NCI-H2081 (cell line): ENCODE measurements at regions not wholly inside any gene's neighbourhood (a gene's known extent, or its start where the extent isn't known, plus 50 kb on each side); places are given as distances from the start of the nearest gene placed in this dataset.

ENCODE experiments used
- DNase-seq, 2 experiments: peaks; one replicate each; lab custom pipeline; 2025; lab: John Stamatoyannopoulos, UW

- DNase-seq: no peak
Measured at GRCh38 chr5:97600486-97600885, 417.4 kb upstream of the RIOK2 start.

- no peak for DNase-seq
Measured at GRCh38 chr5:97601651-97602050, 418.6 kb upstream of the RIOK2 start.

GRCh38 chr5:97606531-97606930, 423.5 kb upstream of the RIOK2 start:
- DNase-seq: no peak

GRCh38 chr5:97608501-97608900, 425.5 kb upstream of the RIOK2 start:
- no peak for DNase-seq

- DNase-seq: no peak
Measured at GRCh38 chr5:97618721-97619120, 435.7 kb upstream of the RIOK2 start.

- no peak for DNase-seq
Measured at GRCh38 chr5:97623441-97623840, 440.4 kb upstream of the RIOK2 start.

- no peak for DNase-seq
Measured at GRCh38 chr5:97624886-97625285, 441.8 kb upstream of the RIOK2 start.

GRCh38 chr5:97627272-97627671, 444.2 kb upstream of the RIOK2 start:
- no peak for DNase-seq

- DNase-seq: no peak
Measured at GRCh38 chr5:97628031-97628430, 445.0 kb upstream of the RIOK2 start.

GRCh38 chr5:97628807-97629206, 445.8 kb upstream of the RIOK2 start:
- DNase-seq: peak in 1 of 2 experiments; percentile 15

GRCh38 chr5:97629276-97629675, 446.2 kb upstream of the RIOK2 start:
- peak in 1 of 2 experiments; percentile 1 for DNase-seq

- DNase-seq: no peak
Measured at GRCh38 chr5:97635553-97635952, 452.5 kb upstream of the RIOK2 start.

- DNase-seq: no peak
Measured at GRCh38 chr5:97636766-97637165, 453.7 kb upstream of the RIOK2 start.

GRCh38 chr5:97641081-97641480, 458.0 kb upstream of the RIOK2 start:
- no peak for DNase-seq

GRCh38 chr5:97644206-97644605, 461.2 kb upstream of the RIOK2 start:
- no peak for DNase-seq

- DNase-seq: no peak
Measured at GRCh38 chr5:97644896-97645295, 461.8 kb upstream of the RIOK2 start.

GRCh38 chr5:97657239-97657638, 474.2 kb upstream of the RIOK2 start:
- DNase-seq: no peak

GRCh38 chr5:97658116-97658900, 475.3 kb upstream of the RIOK2 start:
- no peak for DNase-seq

GRCh38 chr5:97666783-97667182, 483.7 kb upstream of the RIOK2 start:
- no peak for DNase-seq

GRCh38 chr5:97670447-97670846, 487.4 kb upstream of the RIOK2 start:
- DNase-seq: no peak

- no peak for DNase-seq
Measured at GRCh38 chr5:97676608-97677007, 493.6 kb upstream of the RIOK2 start.

GRCh38 chr5:97694091-97694490, 511.0 kb upstream of the RIOK2 start:
- no peak for DNase-seq

GRCh38 chr5:97714424-97714823, 531.4 kb upstream of the RIOK2 start:
- peak; percentile 2 to 45 for DNase-seq

GRCh38 chr5:97726106-97726505, 543.1 kb upstream of the RIOK2 start:
- DNase-seq: no peak
